HEK293 (cell line): ENCODE measurements at regions not wholly inside any gene's neighbourhood (a gene's known extent, or its start where the extent isn't known, plus 50 kb on each side); places are given as distances from the start of the nearest gene placed in this dataset.

Experiments
- CTCF ChIA-PET: fragments of 350-600 bp; formaldehyde crosslinking; extraction: SDS; loops from one replicate; lab custom pipeline; 2021; ENCODE audit warnings: antibody characterized with exemption; lab: Yijun Ruan, JAX
- POLR2A ChIA-PET: fragments of 300-600 bp; formaldehyde crosslinking; extraction: SDS; loops from one replicate; lab custom pipeline; 2020; ENCODE audit warnings: antibody characterized with exemption, inconsistent platforms; lab: Yijun Ruan, JAX
- H3K27ac ChIP-seq: fragments of 200-500 bp; sonication (Bioruptor generic); 2 replicates; pipeline ENCODE4 v1.5.1; 2014; ENCODE audit warnings: low read depth, low read length, control low read depth, inconsistent platforms; ENCODE audit errors: extremely low read depth
- H3K36me3 ChIP-seq, 2 experiments: fragments of 200-500 bp in 1 of 2; sonication (Bioruptor generic) in 1 of 2; 1 replicate in 1 of 2; 2 replicates in 1 of 2; pipeline ENCODE4 v1.5.1; 2014 to 2017; ENCODE audit warnings: inconsistent platforms in 2 of 2, low read length in 2 of 2; ENCODE audit not compliant: control insufficient read depth in 2 of 2, insufficient read depth in 1 of 2
- H3K4me1 ChIP-seq: fragments of 200-500 bp; sonication (Bioruptor generic); 2 replicates; pipeline ENCODE4 v1.5.1; 2014; ENCODE audit warnings: mild to moderate bottlenecking, low read length, inconsistent platforms; ENCODE audit not compliant: control insufficient read depth, insufficient read depth
- H3K4me3 ChIP-seq: 2 replicates; pipeline ENCODE4 v1.5.1; 2011; ENCODE audit warnings: low read depth, mild to moderate bottlenecking, control low read depth, low read length, moderate library complexity
- H3K9me3 ChIP-seq: fragments of 200-500 bp; sonication (Bioruptor generic); 2 replicates; pipeline ENCODE4 v1.5.1; 2014; ENCODE audit warnings: low read depth, low read length, inconsistent platforms; ENCODE audit not compliant: control insufficient read depth, insufficient read depth
- CTCF ChIP-seq: fragments of 450-650 bp; formaldehyde crosslinking; IDR thresholded peaks from 2 replicates; pipeline ENCODE4 v1.5.1; 2016; ENCODE audit warnings: missing biosample characterization, missing genetic modification characterization
- IKZF3 ChIP-seq: fragments of 450-650 bp; IDR thresholded peaks from 2 replicates; pipeline ENCODE4 v1.5.0; 2018; ENCODE audit warnings: missing biosample characterization, mild to moderate bottlenecking, missing genetic modification characterization, moderate library complexity
- KLF1 ChIP-seq: fragments of 450-650 bp; formaldehyde crosslinking; IDR thresholded peaks from 2 replicates; pipeline ENCODE4 v1.5.1; 2016; ENCODE audit warnings: missing biosample characterization, missing genetic modification characterization
- KLF7 ChIP-seq: fragments of 450-650 bp; formaldehyde crosslinking; IDR thresholded peaks from 2 replicates; pipeline ENCODE4 v1.5.1; 2016; ENCODE audit warnings: missing biosample characterization, missing genetic modification characterization, borderline replicate concordance
- MZF1 ChIP-seq: fragments of 450-650 bp; formaldehyde crosslinking; IDR thresholded peaks from 2 replicates; pipeline ENCODE4 v1.5.1; 2017; ENCODE audit warnings: missing biosample characterization, missing genetic modification characterization, borderline replicate concordance
- OSR2 ChIP-seq: fragments of 450-650 bp; formaldehyde crosslinking; IDR thresholded peaks from 2 replicates; pipeline ENCODE4 v1.5.1; 2016; ENCODE audit warnings: missing biosample characterization, missing genetic modification characterization
- PRDM1 ChIP-seq: fragments of 450-650 bp; formaldehyde crosslinking; IDR thresholded peaks from 2 replicates; pipeline ENCODE4; 2016; ENCODE audit warnings: missing biosample characterization, missing genetic modification characterization
- SETDB1 ChIP-seq: IDR thresholded peaks from one replicate; pipeline ENCODE4 v1.6.1; 2017; ENCODE audit warnings: mild to moderate bottlenecking, low read length, moderate library complexity, mixed read lengths; ENCODE audit not compliant: insufficient read length
- SP7 ChIP-seq: fragments of 450-650 bp; formaldehyde crosslinking; IDR thresholded peaks from 2 replicates; pipeline ENCODE4 v1.5.1; 2016; ENCODE audit warnings: missing biosample characterization, missing genetic modification characterization
- YY2 ChIP-seq: fragments of 450-650 bp; formaldehyde crosslinking; IDR thresholded peaks from 2 replicates; pipeline ENCODE4 v1.5.1; 2016; ENCODE audit warnings: missing biosample characterization, missing genetic modification characterization
- ZBTB21 ChIP-seq: fragments of 450-650 bp; formaldehyde crosslinking; IDR thresholded peaks from 2 replicates; pipeline ENCODE4 v1.5.1; 2017; ENCODE audit warnings: missing biosample characterization, missing genetic modification characterization
- ZIC2 ChIP-seq: fragments of 450-650 bp; formaldehyde crosslinking; IDR thresholded peaks from 2 replicates; pipeline ENCODE4 v1.5.1; 2016; ENCODE audit warnings: missing biosample characterization, missing genetic modification characterization
- ZNF146 ChIP-seq: fragments of 450-650 bp; formaldehyde crosslinking; IDR thresholded peaks from 2 replicates; pipeline ENCODE4 v1.5.1; 2016; ENCODE audit warnings: missing biosample characterization, missing genetic modification characterization
- ZNF174 ChIP-seq: fragments of 450-650 bp; formaldehyde crosslinking; IDR thresholded peaks from 2 replicates; pipeline ENCODE4 v1.5.0; 2017; ENCODE audit warnings: missing biosample characterization, mild to moderate bottlenecking, missing genetic modification characterization
- ZNF18 ChIP-seq: fragments of 450-650 bp; formaldehyde crosslinking; IDR thresholded peaks from 2 replicates; pipeline ENCODE4 v1.5.1; 2016; ENCODE audit warnings: missing biosample characterization, missing genetic modification characterization
- ZNF335 ChIP-seq: fragments of 450-650 bp; formaldehyde crosslinking; conservative IDR thresholded peaks from 2 replicates; pipeline ENCODE4 v1.5.1; 2016; ENCODE audit warnings: missing biosample characterization, missing genetic modification characterization
- ZNF394 ChIP-seq: fragments of 450-650 bp; formaldehyde crosslinking; IDR thresholded peaks from 2 replicates; pipeline ENCODE4 v1.5.1; 2016; ENCODE audit warnings: missing biosample characterization, missing genetic modification characterization, mild to moderate bottlenecking, moderate library complexity, borderline replicate concordance
- ZNF488 ChIP-seq: fragments of 450-650 bp; formaldehyde crosslinking; IDR thresholded peaks from 2 replicates; pipeline ENCODE4 v1.5.1; 2016; ENCODE audit warnings: missing biosample characterization, missing genetic modification characterization
- ZNF513 ChIP-seq: fragments of 450-650 bp; IDR thresholded peaks from 2 replicates; pipeline ENCODE4 v1.5.1; 2018; ENCODE audit warnings: missing biosample characterization, missing genetic modification characterization
- ZNF529 ChIP-seq: fragments of 450-650 bp; formaldehyde crosslinking; IDR thresholded peaks from 2 replicates; pipeline ENCODE4 v1.5.1; 2017; ENCODE audit warnings: missing genetic modification characterization, missing biosample characterization; ENCODE audit not compliant: insufficient replicate concordance
- ZNF600 ChIP-seq: fragments of 450-650 bp; formaldehyde crosslinking; IDR thresholded peaks from 2 replicates; pipeline ENCODE4 v1.5.1; 2016; ENCODE audit warnings: missing biosample characterization, missing genetic modification characterization
- ZNF621 ChIP-seq: fragments of 450-650 bp; formaldehyde crosslinking; IDR thresholded peaks from 2 replicates; pipeline ENCODE4 v1.5.1; 2017; ENCODE audit warnings: missing biosample characterization, missing genetic modification characterization
- ZNF658 ChIP-seq: fragments of 450-650 bp; formaldehyde crosslinking; IDR thresholded peaks from 2 replicates; pipeline ENCODE4; 2016; ENCODE audit warnings: missing biosample characterization, missing genetic modification characterization
- ZNF76 ChIP-seq: fragments of 450-650 bp; formaldehyde crosslinking; IDR thresholded peaks from 2 replicates; pipeline ENCODE4; 2016; ENCODE audit warnings: low read depth, missing biosample characterization, missing genetic modification characterization, borderline replicate concordance
- TF ChIP-seq, protein P1 (sequence below): fragments of 450-650 bp; formaldehyde crosslinking; IDR thresholded peaks from 2 replicates; pipeline ENCODE4 v1.5.1; 2016; ENCODE audit warnings: missing biosample characterization, missing genetic modification characterization

GRCh38 chr1:239997515-239998311 lies 94.0 kb upstream of the FMN2 start (continued):
- TF ChIP-seq KLF1 (tag by site-specific recombination) (peak; percentile 24; the same call in 1 of the 2 replicates), CTCF (tag by site-specific recombination) (peak; percentile 87), ZNF174 (tag by site-specific recombination) (0 out of 2 replicates have a peak, but pooled peaks have one; percentile 21), ZNF600 (tag by site-specific recombination) (peak; percentile 28), IKZF3 (tag by site-specific recombination) (peak; percentile 16; the same call in 1 of the 2 replicates), ZNF488 (tag by site-specific recombination) (no peak), ZIC2 (tag by site-specific recombination) (peak; percentile 58; the same call in 1 of the 2 replicates), ZNF18 (no peak)

DNA sequence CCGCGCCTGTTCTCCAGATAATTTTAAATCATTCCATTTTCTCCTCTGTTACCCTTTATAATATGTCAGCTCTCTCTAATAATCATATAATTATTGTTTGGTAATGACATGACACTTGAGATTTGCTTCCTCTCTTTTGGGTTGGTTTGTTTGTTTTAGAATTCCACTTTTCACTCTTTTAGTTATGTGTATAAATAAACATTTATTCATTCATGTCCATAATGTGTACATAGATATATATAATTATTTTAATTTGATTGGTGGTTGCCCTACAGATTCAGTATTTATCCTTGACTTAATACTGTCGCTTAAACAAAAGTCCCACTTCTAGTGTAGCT lies 93.4 kb upstream of the FMN2 start:
- POLR2A ChIA-PET, result no interaction called here
- CTCF ChIA-PET, result interaction anchor here (0.6 to 2.5 kb wide), 8 partner anchors 10 to 647 kb away, joined by 3 to 17 read pairs (median 4); no protein-coding TSS in a partner anchor
- H3K36me3 ChIP-seq, result no peaks in the 10 kb centered on the region
- TF ChIP-seq YY2 (tag by site-specific recombination), result no peak
- TF ChIP-seq SP7 (tag by site-specific recombination), result peak; percentile 63
- peak; percentile 89 for TF ChIP-seq ZNF335 (tag by site-specific recombination)
- TF ChIP-seq SETDB1, result no peak
- no peak for TF ChIP-seq ZNF621
- no peak for TF ChIP-seq KLF7 (tag by site-specific recombination)
- TF ChIP-seq ZNF513 (tag by site-specific recombination), result no peak
- TF ChIP-seq ZBTB21 (tag by site-specific recombination), result no peak
- no peak for TF ChIP-seq ZNF146 (tag by site-specific recombination)
- no peak for TF ChIP-seq ZNF658 (tag by site-specific recombination)
- TF ChIP-seq MZF1 (tag by site-specific recombination), result no peak
- TF ChIP-seq PRDM1, result no peak
- no peak for TF ChIP-seq ZNF529 (tag by site-specific recombination)
- no peak for TF ChIP-seq ZNF76 (tag by site-specific recombination)
- no peak for TF ChIP-seq ZNF394
- TF ChIP-seq, protein P1, sequence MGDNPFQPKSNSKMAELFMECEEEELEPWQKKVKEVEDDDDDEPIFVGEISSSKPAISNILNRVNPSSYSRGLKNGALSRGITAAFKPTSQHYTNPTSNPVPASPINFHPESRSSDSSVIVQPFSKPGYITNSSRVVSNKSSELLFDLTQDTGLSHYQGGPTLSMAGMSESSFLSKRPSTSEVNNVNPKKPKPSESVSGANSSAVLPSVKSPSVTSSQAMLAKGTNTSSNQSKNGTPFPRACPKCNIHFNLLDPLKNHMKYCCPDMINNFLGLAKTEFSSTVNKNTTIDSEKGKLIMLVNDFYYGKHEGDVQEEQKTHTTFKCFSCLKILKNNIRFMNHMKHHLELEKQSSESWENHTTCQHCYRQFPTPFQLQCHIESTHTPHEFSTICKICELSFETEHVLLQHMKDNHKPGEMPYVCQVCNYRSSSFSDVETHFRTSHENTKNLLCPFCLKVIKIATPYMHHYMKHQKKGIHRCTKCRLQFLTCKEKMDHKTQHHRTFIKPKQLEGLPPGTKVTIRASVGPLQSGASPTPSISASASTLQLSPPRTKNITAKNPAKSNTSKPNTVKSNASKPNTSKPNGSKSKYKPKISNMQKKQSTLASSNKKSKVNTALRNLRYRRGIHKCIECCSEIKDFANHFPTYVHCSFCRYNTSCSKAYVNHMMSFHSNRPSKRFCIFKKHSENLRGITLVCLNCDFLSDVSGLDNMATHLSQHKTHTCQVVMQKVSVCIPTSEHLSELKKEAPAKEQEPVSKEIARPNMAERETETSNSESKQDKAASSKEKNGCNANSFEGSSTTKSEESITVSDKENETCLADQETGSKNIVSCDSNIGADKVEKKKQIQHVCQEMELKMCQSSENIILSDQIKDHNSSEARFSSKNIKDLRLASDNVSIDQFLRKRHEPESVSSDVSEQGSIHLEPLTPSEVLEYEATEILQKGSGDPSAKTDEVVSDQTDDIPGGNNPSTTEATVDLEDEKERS, result no peak
- TF ChIP-seq OSR2 (tag by site-specific recombination), result no peak

More for the DNA sequence above, 93.4 kb upstream of the FMN2 start:
- Histone ChIP-seq H3K9me3 (no peaks in the 10 kb centered on the region), H3K4me3 (peak overlapping the region; percentile 48), H3K4me1 (peaks cover 6% of the 10 kb centered on the region), H3K27ac (no peak overlapping the region; the same call in 1 of the 2 replicates)
